ENCODE measurements at regions not wholly inside any gene's neighbourhood (a gene's known extent, or its start where the extent isn't known, plus 50 kb on each side); places are given as distances from the start of the nearest gene placed in this dataset.

DNA sequence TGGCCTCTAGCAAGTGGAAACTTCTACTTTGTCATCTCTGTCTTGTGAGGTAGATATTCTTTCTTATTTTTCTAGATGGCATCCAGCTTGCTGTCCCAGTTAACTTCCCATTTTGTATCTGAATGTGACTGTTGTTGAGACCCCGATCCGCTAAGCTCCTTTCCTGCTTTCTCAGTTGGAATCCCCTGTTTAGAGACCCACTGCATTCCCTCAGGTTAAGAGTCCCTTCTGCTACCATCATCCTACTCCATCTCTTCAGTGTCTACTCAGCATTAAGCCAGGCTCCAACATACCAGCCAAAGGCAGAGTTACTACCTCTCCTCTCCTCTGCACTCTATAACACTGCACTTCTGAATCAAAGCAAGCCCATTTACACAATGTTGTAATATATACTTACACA, 1300.4 kb upstream of the CHAC2 start:
- no peaks in the 10 kb centered on the region for H3K36me3 ChIP-seq (replicated peaks; ENCODE audit: insufficient read depth, low read depth)
- no peaks in the 10 kb centered on the region for H3K9me3 ChIP-seq (ENCODE audit: low read depth)
- no peaks in the 10 kb centered on the region for H3K79me2 ChIP-seq
- no peak for DNase-seq (ENCODE audit: low spot score)
- no peaks in the 10 kb centered on the region for H3K27me3 ChIP-seq
- TF ChIP-seq EZH2phosphoT487 (IDR thresholded peaks at IDR 0.05; ENCODE audit: low read depth, severe bottlenecking, unreplicated experiment) (no peak), CTCF (IDR thresholded peaks at IDR 0.05; ENCODE audit: poor library complexity) (no peak), EZH2 (IDR thresholded peaks at IDR 0.05; ENCODE audit: borderline replicate concordance) (no peak)
- no peaks in the 10 kb centered on the region for H3K9me2 ChIP-seq (replicated peaks; ENCODE audit: insufficient read depth)
- no peak overlapping the region for H3K27ac ChIP-seq
- peak overlapping the region; percentile 16 for H2AFZ ChIP-seq
- whole genome bisulfite sequencing (ENCODE audit: low lambda C conversion rate, missing lambda C conversion rate): 94% methylated on average over 2 of the region's 2 CpGs
- H3K4me3 ChIP-seq: no peak overlapping the region
- no peaks in the 10 kb centered on the region for H4K20me1 ChIP-seq (ENCODE audit: insufficient read depth, poor library complexity, severe bottlenecking)
- H3K4me2 ChIP-seq: no peak overlapping the region
- H3K4me1 ChIP-seq (ENCODE audit: insufficient read depth): no peaks in the 10 kb centered on the region

- Histone ChIP-seq H4K20me1 (ENCODE audit: insufficient read depth, poor library complexity, severe bottlenecking) (no peaks in the 10 kb centered on the region), H3K4me3 (no peak overlapping the region), H3K4me2 (no peak overlapping the region), H3K9me3 (ENCODE audit: low read depth) (no peaks in the 10 kb centered on the region), H3K79me2 (no peaks in the 10 kb centered on the region), H3K27ac (no peak overlapping the region), H2AFZ (no peak overlapping the region), H3K36me3 (replicated peaks; ENCODE audit: insufficient read depth, low read depth) (no peaks in the 10 kb centered on the region), H3K4me1 (ENCODE audit: insufficient read depth) (no peaks in the 10 kb centered on the region), H3K9me2 (replicated peaks; ENCODE audit: insufficient read depth) (no peaks in the 10 kb centered on the region), H3K27me3 (no peaks in the 10 kb centered on the region)
- no peak for TF ChIP-seq CTCF (IDR thresholded peaks at IDR 0.05; ENCODE audit: poor library complexity)
- TF ChIP-seq EZH2 (IDR thresholded peaks at IDR 0.05; ENCODE audit: borderline replicate concordance): no peak
- no peak for TF ChIP-seq EZH2phosphoT487 (IDR thresholded peaks at IDR 0.05; ENCODE audit: low read depth, severe bottlenecking, unreplicated experiment)
- WGBS (ENCODE audit: low lambda C conversion rate, missing lambda C conversion rate): 64% methylated on average over 3 of the region's 3 CpGs
- DNase-seq (ENCODE audit: low spot score): no peak
Observed at GRCh38 chr2:52465287-52465686, 1302.3 kb upstream of the CHAC2 start.

DNA sequence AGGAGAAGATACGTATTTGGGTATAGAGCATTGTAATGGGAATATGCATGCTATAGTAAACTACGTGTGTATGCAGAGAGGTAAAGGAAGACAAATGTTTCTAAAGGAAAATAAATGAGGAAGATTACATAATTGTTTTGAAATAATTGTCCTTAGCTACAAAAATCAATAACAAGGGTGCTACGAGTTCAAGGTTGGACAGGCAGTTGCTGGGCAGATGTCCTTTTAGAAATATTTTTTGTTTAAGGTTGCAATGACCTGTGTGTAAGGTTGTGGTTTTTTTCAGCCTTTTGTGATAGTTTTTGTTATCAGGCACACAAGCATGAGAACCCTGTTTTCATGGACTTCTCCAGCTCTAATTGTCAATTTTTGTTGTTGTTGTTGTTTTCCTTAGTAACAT, 1304.1 kb upstream of the CHAC2 start:
- no peaks in the 10 kb centered on the region for H3K9me3 ChIP-seq (ENCODE audit: low read depth)
- H3K27ac ChIP-seq: no peak overlapping the region
- H4K20me1 ChIP-seq (ENCODE audit: insufficient read depth, poor library complexity, severe bottlenecking): no peaks in the 10 kb centered on the region
- no peaks in the 10 kb centered on the region for H3K4me1 ChIP-seq (ENCODE audit: insufficient read depth)
- no peak overlapping the region for H3K4me3 ChIP-seq
- no peaks in the 10 kb centered on the region for H3K9me2 ChIP-seq (replicated peaks; ENCODE audit: insufficient read depth)
- 89% methylated on average over 3 of the region's 3 CpGs for WGBS (ENCODE audit: low lambda C conversion rate, missing lambda C conversion rate)
- no peak for DNase-seq (ENCODE audit: low spot score)
- no peaks in the 10 kb centered on the region for H3K79me2 ChIP-seq
- no peak for TF ChIP-seq EZH2phosphoT487 (IDR thresholded peaks at IDR 0.05; ENCODE audit: low read depth, severe bottlenecking, unreplicated experiment)
- no peak for TF ChIP-seq CTCF (IDR thresholded peaks at IDR 0.05; ENCODE audit: poor library complexity)
- no peak for TF ChIP-seq EZH2 (IDR thresholded peaks at IDR 0.05; ENCODE audit: borderline replicate concordance)
- H3K4me2 ChIP-seq: no peak overlapping the region
- H3K27me3 ChIP-seq: no peaks in the 10 kb centered on the region
- no peak overlapping the region for H2AFZ ChIP-seq
- no peaks in the 10 kb centered on the region for H3K36me3 ChIP-seq (replicated peaks; ENCODE audit: insufficient read depth, low read depth)
